HTR-8/SVneo (cell line): ENCODE measurements at regions not wholly inside any gene's neighbourhood (a gene's known extent, or its start where the extent isn't known, plus 50 kb on each side); places are given as distances from the start of the nearest gene placed in this dataset.

ENCODE experiments used
- DNase-seq: peaks from one replicate; pipeline ENCODE4 v3.0.0; 2011; ENCODE audit warnings: low spot score, mixed read lengths; ENCODE audit not compliant: insufficient read length
- FAIRE-seq: peaks from 2 replicates; lab custom pipeline; 2011; peaks lifted over from hg19 to GRCh38; lab: Jason Lieb, UNC

GRCh38 chr4:115334736-115335411, 221.5 kb upstream of the NDST4 start:
- DNase-seq: no peak
- no peak for FAIRE-seq

DNA sequence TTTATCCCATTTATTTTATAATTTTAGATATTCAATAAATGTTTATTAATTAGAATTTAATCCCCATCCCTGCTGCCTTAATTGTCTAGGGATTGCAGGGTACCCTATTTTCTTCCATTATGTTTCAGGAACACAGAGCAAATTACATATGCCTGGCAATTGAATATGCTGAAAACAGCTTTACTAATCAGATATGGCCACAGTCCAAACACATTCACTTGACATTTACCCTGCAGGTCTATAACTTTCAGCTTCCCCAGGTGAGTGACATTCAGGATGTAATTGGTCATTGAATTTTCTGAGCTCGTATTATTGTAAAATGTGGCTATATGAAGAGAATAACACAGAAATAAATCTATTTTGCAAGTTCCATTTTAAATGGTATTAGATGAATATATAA, 218.7 kb upstream of the NDST4 start:
- DNase-seq (no peak), FAIRE-seq (no peak)

GRCh38 chr4:115331241-115331640, 217.8 kb upstream of the NDST4 start:
- FAIRE-seq (no peak), DNase-seq (no peak)

- FAIRE-seq (no peak), DNase-seq (no peak)
These were observed 212.4 kb upstream of the NDST4 start for GRCh38 chr4:115325836-115326235.

DNA sequence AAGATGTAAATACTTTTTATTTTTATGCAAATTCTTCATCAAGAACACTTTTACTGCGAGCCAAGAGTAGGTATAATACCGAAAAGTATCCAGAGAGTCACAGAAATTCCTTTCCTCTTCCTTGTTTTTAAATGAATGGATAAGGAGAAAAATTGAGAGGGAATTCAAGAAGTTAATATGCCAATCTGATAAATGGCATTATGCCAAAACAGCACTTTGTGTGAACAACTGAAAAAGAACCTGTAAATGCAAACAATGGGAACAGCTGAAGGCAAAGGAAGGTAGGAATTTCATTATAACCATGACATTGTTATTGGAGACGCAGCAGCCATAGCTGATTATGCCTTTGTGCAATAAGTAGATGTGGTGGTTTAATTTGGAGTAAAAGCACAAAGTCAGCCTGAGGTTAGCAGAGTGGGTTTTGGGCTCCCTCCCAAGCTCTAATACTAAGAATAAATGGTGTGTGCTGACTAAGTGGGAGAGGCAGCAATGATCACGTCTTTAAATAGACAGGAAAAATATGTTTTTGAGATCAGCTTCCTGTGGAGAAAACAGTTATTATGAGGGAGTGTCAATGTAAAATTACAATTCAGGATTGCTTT, 209.8 kb upstream of the NDST4 start:
- FAIRE-seq (no peak), DNase-seq (no peak)

GRCh38 chr4:115315182-115315581, 201.8 kb upstream of the NDST4 start:
- FAIRE-seq (no peak), DNase-seq (no peak)

- FAIRE-seq (no peak), DNase-seq (no peak)
These were observed 197.2 kb upstream of the NDST4 start for GRCh38 chr4:115310641-115311040.

- FAIRE-seq: no peak
- DNase-seq: no peak
These were observed 181.3 kb upstream of the NDST4 start for GRCh38 chr4:115294717-115295116.

GRCh38 chr4:115293093-115293462, 179.7 kb upstream of the NDST4 start:
- DNase-seq: no peak
- FAIRE-seq: no peak

DNA sequence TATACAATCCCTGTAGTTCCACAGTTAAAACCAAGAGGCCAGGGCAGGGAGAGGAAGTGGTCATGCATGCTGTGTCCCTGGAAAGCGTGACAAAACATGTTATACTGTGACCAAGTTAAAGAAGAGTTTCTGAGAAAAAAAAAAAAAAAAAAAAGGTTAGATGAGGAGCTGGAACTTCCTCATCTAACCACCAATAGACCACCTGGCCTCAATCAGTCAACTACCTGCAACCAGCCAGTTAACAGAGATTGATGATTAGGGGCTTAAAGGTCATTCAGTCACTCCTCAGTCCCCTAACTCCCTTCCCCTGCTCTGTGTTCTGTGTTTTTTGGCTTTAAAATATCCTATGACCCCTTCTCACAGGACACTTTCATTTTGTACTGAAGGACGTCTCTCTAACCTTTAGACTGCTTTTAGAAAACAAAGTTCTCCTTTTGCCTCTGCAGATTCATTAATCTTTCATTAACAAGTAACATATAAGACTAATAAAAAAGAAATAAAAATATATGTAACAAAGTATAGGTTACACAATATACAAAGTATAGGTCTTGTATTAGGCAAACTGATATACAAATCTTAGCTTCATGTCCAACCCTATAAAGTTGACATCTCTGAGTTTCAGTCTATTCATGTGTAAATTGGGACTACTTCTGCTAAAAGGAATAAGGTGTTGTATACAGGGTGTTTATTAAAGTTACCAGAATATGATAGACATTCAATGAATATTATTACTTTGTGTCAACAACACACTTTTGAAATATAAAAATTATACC, 179.1 kb upstream of the NDST4 start:
- DNase-seq (no peak), FAIRE-seq (no peak)

- no peak for DNase-seq
- no peak for FAIRE-seq
These were observed 174.0 kb upstream of the NDST4 start for GRCh38 chr4:115287426-115287825.

- DNase-seq (no peak), FAIRE-seq (no peak)
These were observed 165.9 kb upstream of the NDST4 start for GRCh38 chr4:115279330-115279729.

DNA sequence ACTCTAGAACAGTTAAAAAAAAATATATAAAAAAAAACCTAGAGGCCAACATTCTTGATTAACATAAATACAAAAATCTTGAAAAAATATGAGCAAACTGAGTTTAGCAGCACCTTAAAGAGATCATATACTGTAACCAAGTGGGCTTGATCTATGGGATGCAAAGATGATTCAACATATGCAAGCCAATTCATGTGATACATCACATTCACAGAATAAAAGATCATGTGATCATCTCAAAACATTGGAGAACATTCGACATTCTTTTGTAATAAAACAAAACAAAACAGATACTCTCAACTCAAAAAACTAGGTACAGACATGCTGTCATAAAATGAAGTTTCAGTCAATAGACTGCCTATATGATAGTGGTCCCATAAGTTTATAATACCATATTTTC, 165.4 kb upstream of the NDST4 start:
- no peak for FAIRE-seq

GRCh38 chr4:115275615-115276014, 162.2 kb upstream of the NDST4 start:
- DNase-seq (no peak), FAIRE-seq (no peak)

More for the DNA sequence above, 165.4 kb upstream of the NDST4 start:
- no peak for DNase-seq

DNA sequence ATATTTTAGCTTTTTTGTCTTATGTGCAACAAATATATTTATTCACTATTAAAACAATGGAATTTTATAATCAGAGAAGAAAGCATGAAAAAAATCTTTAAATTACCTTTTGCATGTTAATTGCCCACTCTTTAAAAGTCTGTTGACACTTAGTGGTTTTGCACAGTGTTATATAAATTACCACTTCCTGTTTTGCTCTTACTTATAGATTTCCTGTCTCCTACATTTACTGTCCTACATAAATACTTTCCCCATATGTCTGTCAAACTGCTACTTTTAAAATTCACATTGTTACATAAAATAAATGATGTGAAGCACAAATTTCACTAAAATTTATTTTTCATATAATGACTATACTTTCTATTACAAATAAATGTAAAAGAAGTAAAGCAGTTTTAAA, 161.1 kb upstream of the NDST4 start:
- DNase-seq: no peak
- FAIRE-seq: no peak

GRCh38 chr4:115272594-115272993, 159.2 kb upstream of the NDST4 start:
- FAIRE-seq (no peak), DNase-seq (no peak)

DNA sequence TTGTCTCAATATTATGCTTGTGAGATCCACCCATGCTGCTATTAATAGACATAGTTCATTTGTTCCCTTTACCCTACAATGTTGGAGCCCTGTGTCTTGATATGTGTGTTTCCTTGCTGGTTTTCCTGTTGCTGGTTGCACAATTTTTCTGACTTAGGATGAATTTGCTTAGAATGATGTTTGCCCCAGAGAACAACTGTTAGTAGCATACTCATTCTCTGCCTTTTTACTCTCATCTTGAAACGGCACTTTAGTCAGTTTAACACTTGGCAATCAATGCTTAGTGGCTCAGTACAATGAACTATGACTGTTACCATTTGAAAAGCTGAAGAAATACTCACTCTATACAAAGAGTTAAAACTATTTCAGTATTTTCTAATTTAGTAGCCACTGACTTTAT, 158.8 kb upstream of the NDST4 start:
- FAIRE-seq: no peak
- DNase-seq: no peak

- FAIRE-seq (no peak), DNase-seq (no peak)
These were observed 146.8 kb upstream of the NDST4 start for GRCh38 chr4:115260195-115260594.

- no peak for FAIRE-seq
These were observed 146.2 kb upstream of the NDST4 start for GRCh38 chr4:115259642-115260041.

DNA sequence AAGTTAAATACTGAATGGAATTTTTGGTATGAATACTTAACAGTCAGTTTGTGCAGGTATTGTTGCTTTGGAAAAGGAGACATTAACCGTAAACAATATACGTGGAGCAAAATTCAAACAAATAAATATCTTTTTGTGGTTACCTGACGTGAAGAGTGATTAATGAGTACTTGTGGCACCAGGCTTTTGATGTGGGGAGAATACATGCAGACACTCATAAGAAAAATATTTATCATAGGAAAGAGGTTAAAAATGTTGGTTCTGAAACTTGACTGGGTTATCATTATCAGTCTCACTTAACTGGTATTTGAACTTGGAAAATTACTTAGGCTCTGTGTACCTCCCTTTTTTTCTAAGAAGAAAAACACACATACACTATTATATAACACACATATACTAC, 136.4 kb upstream of the NDST4 start:
- FAIRE-seq (no peak), DNase-seq (no peak)

More at GRCh38 chr4:115259642-115260041, 146.2 kb upstream of the NDST4 start:
- DNase-seq: no peak

DNA sequence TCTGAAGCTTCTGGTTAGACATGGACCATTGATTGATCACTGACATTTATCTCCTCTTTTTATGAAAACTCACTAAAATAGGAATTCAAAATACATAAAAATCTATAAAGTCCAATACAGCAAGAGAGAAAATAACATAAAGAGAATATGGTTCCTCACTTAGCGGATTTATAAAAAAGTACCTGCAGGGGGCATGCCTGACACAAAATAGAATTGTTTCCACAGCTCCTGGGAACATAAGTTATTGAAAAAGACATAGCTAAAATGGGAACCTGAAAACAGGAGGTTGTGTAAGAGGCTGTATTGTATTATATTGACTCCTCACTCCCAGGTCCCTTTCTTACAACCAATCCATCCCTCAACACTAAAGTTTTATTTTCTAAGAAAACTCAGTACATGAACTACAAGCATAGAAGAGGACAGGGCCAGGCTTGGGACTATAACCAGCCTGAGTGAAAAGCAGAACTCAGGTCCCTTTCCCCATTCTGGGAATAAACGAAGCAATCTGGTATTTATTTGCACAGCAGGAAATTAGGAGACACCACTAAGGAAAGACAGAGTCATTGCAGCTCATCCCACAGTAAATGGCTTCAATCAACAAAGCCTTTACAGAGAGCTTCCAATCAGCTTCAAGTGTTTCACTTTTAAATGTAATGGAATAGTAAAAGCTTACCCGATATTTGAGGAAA, 121.1 kb upstream of the NDST4 start:
- no peak for FAIRE-seq
- DNase-seq: peak; percentile 0
